ENCODE measurements at regions not wholly inside any gene's neighbourhood (a gene's known extent, or its start where the extent isn't known, plus 50 kb on each side); places are given as distances from the start of the nearest gene placed in this dataset.

- TF ChIP-seq CTCF (conservative IDR thresholded peaks at IDR 0.05 in 1 of 2, IDR thresholded peaks at IDR 0.05 in 1 of 2; ENCODE audit: low read depth in 1 of 2, low read length in 2 of 2), result no peak
- no peak for TF ChIP-seq EZH2 (IDR thresholded peaks at IDR 0.05; ENCODE audit: low read length, missing control alignments)
These were observed 470.6 kb upstream of the MPDZ start for GRCh38 chr9:13750061-13750460.
